Endothelial cell of umbilical vein (primary cell): ENCODE measurements at regions not wholly inside any gene's neighbourhood (a gene's known extent, or its start where the extent isn't known, plus 50 kb on each side); places are given as distances from the start of the nearest gene placed in this dataset.

Experiments
- BruUV-seq: library from RNA; stranded (reverse); fragments of 400-500 nt; replicated peaks from 2 replicates; lab custom pipeline; 2021; lab: Mats Ljungman, UMichigan
- CTCF ChIA-PET: fragments of 300-600, 350-600 bp; sonication (Branson Sonifier 250); formaldehyde crosslinking; loops from one replicate; lab custom pipeline; 2021; ENCODE audit warnings: antibody characterized with exemption, inconsistent platforms; lab: Charles Lee
- POLR2A ChIA-PET: fragments of 300-600, 350-600 bp; sonication (Branson Sonifier 250); formaldehyde crosslinking; loops from one replicate; lab custom pipeline; 2021; ENCODE audit warnings: antibody characterized with exemption, inconsistent platforms; lab: Charles Lee
- DNase-seq: peaks from one replicate; pipeline ENCODE4 v3.0.0-alpha.2; 2011; ENCODE audit warnings: low read depth, low spot score
- FAIRE-seq: peaks from 2 replicates; lab custom pipeline; 2011; peaks lifted over from hg19 to GRCh38; lab: Jason Lieb, UNC
- H2AFZ ChIP-seq: 2 replicates; pipeline ENCODE4 v1.6.0; 2012; ENCODE audit warnings: low read depth, low read length, control low read depth, inconsistent platforms
- H3K27ac ChIP-seq: 2 replicates; pipeline ENCODE4 v1.5.1; 2011; ENCODE audit warnings: low read depth, mild to moderate bottlenecking, control low read depth, low read length, moderate library complexity; ENCODE audit not compliant: insufficient read depth
- H3K27me3 ChIP-seq, 2 experiments: 2 replicates each; pipeline versions ENCODE4 v1.6.0 to v1.6.1; 2011; ENCODE audit warnings: low read length in 2 of 2, mixed read lengths in 1 of 2; ENCODE audit not compliant: control insufficient read depth in 2 of 2, insufficient read depth in 2 of 2
- H3K36me3 ChIP-seq, 2 experiments: 2 replicates in 1 of 2; 3 replicates in 1 of 2; pipeline ENCODE4 v1.5.1; 2011; ENCODE audit warnings: low read length in 2 of 2, mild to moderate bottlenecking in 1 of 2, moderate library complexity in 1 of 2; ENCODE audit not compliant: control insufficient read depth in 2 of 2, insufficient read depth in 2 of 2; ENCODE audit errors: extremely low read depth in 1 of 2
- H3K4me1 ChIP-seq: 3 replicates; pipeline ENCODE4 v1.5.1; 2011; ENCODE audit warnings: mild to moderate bottlenecking, low read length; ENCODE audit not compliant: control insufficient read depth, insufficient read depth; ENCODE audit errors: extremely low read depth
- H3K4me2 ChIP-seq: 2 replicates; pipeline ENCODE4 v1.6.1; 2011; ENCODE audit warnings: low read length, control low read depth, mixed read lengths; ENCODE audit not compliant: insufficient read depth
- H3K4me3 ChIP-seq, 3 experiments: fragments of 200-600 bp in 1 of 3; sonication (generic), shearing (Covaris generic) in 1 of 3; replicated peaks in 1 of 3; 2 replicates each; pipeline ENCODE4 v1.5.1; 2011 to 2016; ENCODE audit warnings: control low read depth in 3 of 3, low read length in 3 of 3, mild to moderate bottlenecking in 2 of 3, inconsistent platforms in 1 of 3, low read depth in 1 of 3, moderate library complexity in 1 of 3; ENCODE audit not compliant: insufficient read depth in 1 of 3
- H3K79me2 ChIP-seq: 2 replicates; pipeline ENCODE4 v1.6.0; 2012; ENCODE audit warnings: low read length, inconsistent platforms; ENCODE audit not compliant: control insufficient read depth, insufficient read depth
- H3K9ac ChIP-seq: replicated peaks from 2 replicates; pipeline ENCODE3; 2011; ENCODE audit warnings: low read length, control low read depth; ENCODE audit not compliant: insufficient read depth; ENCODE audit errors: extremely low read depth
- H3K9me1 ChIP-seq: replicated peaks from 3 replicates; pipeline ENCODE4 v1.6.0; 2011; ENCODE audit warnings: mild to moderate bottlenecking, low read length; ENCODE audit not compliant: control insufficient read depth, insufficient read depth; ENCODE audit errors: extremely low read depth
- H3K9me3 ChIP-seq: replicated peaks from 2 replicates; pipeline ENCODE4 v1.5.1; 2012; ENCODE audit warnings: low read length, inconsistent platforms; ENCODE audit not compliant: control insufficient read depth, insufficient read depth
- H4K20me1 ChIP-seq: replicated peaks from 2 replicates; pipeline ENCODE3; 2011; ENCODE audit warnings: mild to moderate bottlenecking, low read length; ENCODE audit not compliant: control insufficient read depth, insufficient read depth; ENCODE audit errors: extremely low read depth
- CTCF ChIP-seq, 2 donors: IDR thresholded peaks; 1 replicate in 1 of 2; 2 replicates in 1 of 2; pipeline ENCODE4 v1.5.1; 2011; ENCODE audit warnings: low read length in 2 of 2, mild to moderate bottlenecking in 2 of 2, moderate library complexity in 2 of 2, control low read depth in 1 of 2, inconsistent platforms in 1 of 2, low read depth in 1 of 2; ENCODE audit not compliant: insufficient read depth in 1 of 2; ENCODE audit errors: extremely low read depth in 1 of 2
- EZH2 ChIP-seq: IDR thresholded peaks from 2 replicates; pipeline ENCODE4 v1.6.1; 2012; ENCODE audit warnings: borderline replicate concordance, low read depth, mild to moderate bottlenecking, moderate library complexity, low read length, inconsistent platforms; ENCODE audit not compliant: severe bottlenecking
- FOS ChIP-seq: IDR thresholded peaks from 2 replicates; pipeline ENCODE4 v1.6.1; 2011; ENCODE audit warnings: mild to moderate bottlenecking, low read length, moderate library complexity, borderline replicate concordance; ENCODE audit not compliant: insufficient read depth
- GATA2 ChIP-seq: IDR thresholded peaks from 2 replicates; pipeline ENCODE4 v1.7.0; 2011; ENCODE audit warnings: low read depth, mild to moderate bottlenecking, moderate library complexity, mixed read lengths, low read length; ENCODE audit not compliant: insufficient read length, insufficient read depth
- JUN ChIP-seq: IDR thresholded peaks from 2 replicates; pipeline ENCODE4 v1.6.1; 2011; ENCODE audit warnings: borderline replicate concordance, low read depth; ENCODE audit not compliant: insufficient read length, insufficient read depth
- MAX ChIP-seq: IDR thresholded peaks from 2 replicates; pipeline ENCODE4 v1.6.1; 2011; ENCODE audit not compliant: insufficient read depth, insufficient read length
- MYC ChIP-seq: IDR thresholded peaks from one replicate; pipeline ENCODE4 v1.6.1; 2011; ENCODE audit warnings: mild to moderate bottlenecking, low read depth, low read length
- POLR2A ChIP-seq: IDR thresholded peaks from 2 replicates; pipeline ENCODE4 v1.6.1; 2012; ENCODE audit warnings: low read depth, mild to moderate bottlenecking, control low read depth, low read length
- POLR2AphosphoS5 ChIP-seq: IDR thresholded peaks from 2 replicates; pipeline ENCODE4 v1.6.1; 2012; ENCODE audit warnings: low read depth, mild to moderate bottlenecking, control low read depth, low read length, moderate library complexity; ENCODE audit not compliant: insufficient read depth
- dilution Hi-C: fragments of 300-500 bp; cut with MboI; formaldehyde crosslinking; loops from one replicate; pipeline ENCODE4 v1.15.0; 2019; ENCODE audit warnings: low sequenced_read_pairs; ENCODE audit not compliant: extremely low pct_ligation_motif_present
- intact Hi-C: fragments of 100-400 bp; cut with micrococcal nuclease; formaldehyde crosslinking; loops from one replicate; pipeline ENCODE4 v1.10.0; 2022

DNA sequence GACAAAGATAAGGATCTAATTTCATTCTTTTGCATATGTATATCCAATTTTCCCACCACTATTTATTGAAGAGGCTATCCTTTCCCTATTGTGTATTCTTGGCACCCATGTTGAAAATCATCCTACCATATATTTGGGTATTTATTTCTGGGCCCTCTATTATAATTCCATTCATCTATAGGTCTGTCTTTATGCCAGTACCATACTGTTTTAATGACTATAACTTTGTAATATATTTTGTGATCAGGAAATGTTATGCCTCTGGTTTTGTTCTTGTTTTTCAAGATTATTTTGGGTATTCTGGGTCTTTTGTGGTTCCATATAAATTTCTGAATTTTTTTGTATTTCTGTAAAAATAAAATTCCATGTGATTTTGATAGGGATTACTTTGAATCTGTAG, 347.6 kb upstream of the SULF2 start:
- Histone ChIP-seq H3K9me1 (no peaks in the 10 kb centered on the region), H3K79me2 (no peaks in the 10 kb centered on the region), H3K4me3 (no peak overlapping the region), H3K4me1 (no peaks in the 10 kb centered on the region), H3K36me3 (no peaks in the 10 kb centered on the region), H3K27ac (no peak overlapping the region), H3K9ac (no peak overlapping the region), H3K4me2 (no peak overlapping the region), H4K20me1 (no peaks in the 10 kb centered on the region), H3K9me3 (no peaks in the 10 kb centered on the region), H2AFZ (no peak overlapping the region), H3K27me3 (peaks cover 0 to 8% of the 10 kb centered on the region in 2 experiments)
- CTCF ChIA-PET = no interaction called here
- dilution Hi-C loops = no loop called here
- no peak for DNase-seq
- BruUV-seq = no TSS peak
- POLR2A ChIA-PET = no interaction called here
- no peak for TF ChIP-seq FOS
- TF ChIP-seq MAX = no peak
- TF ChIP-seq MYC = no peak
- TF ChIP-seq JUN = no peak
- TF ChIP-seq CTCF (IDR thresholded peaks at IDR 0.05; ENCODE audit: extremely low read depth in 1 of 2, insufficient read depth in 1 of 2, low read depth in 1 of 2, low read length in 2 of 2) = no peak
- intact Hi-C loops = no loop called here
- no peak for FAIRE-seq

DNA sequence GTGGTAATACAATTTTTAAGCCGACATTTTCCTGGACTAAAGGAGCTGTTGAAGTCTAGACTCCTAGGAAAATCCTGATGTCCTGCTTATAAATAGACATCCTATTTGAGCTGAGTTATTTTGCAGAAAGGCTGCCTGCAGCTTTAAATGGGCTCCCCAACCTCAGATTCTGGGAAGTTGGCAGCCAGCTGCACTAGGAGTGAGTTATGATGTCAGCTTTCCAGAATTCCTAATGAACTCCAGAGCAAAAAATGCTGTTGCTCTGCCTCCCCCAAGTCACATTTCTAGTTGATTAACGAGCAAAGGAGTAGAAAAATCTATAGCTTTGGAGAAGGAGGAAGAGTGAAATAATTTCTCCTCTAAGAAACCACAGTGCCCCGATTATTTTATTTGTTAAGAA, 346.3 kb upstream of the SULF2 start:
- FAIRE-seq = no peak
- no peak for DNase-seq
- Histone ChIP-seq H2AFZ (no peak overlapping the region), H3K9ac (no peak overlapping the region), H3K4me2 (no peak overlapping the region), H3K27ac (no peak overlapping the region), H3K27me3 (peaks cover 0 to 8% of the 10 kb centered on the region in 2 experiments), H3K79me2 (no peaks in the 10 kb centered on the region), H4K20me1 (no peaks in the 10 kb centered on the region), H3K9me3 (no peaks in the 10 kb centered on the region), H3K4me1 (no peaks in the 10 kb centered on the region), H3K9me1 (no peaks in the 10 kb centered on the region), H3K4me3 (no peak overlapping the region), H3K36me3 (no peaks in the 10 kb centered on the region)
- intact Hi-C loops = no loop called here
- ChIA-PET CTCF (no interaction called here), POLR2A (no interaction called here)
- TF ChIP-seq POLR2AphosphoS5 (no peak), FOS (no peak), MAX (no peak), MYC (no peak), CTCF (IDR thresholded peaks at IDR 0.05; ENCODE audit: extremely low read depth in 1 of 2, insufficient read depth in 1 of 2, low read depth in 1 of 2, low read length in 2 of 2) (no peak), EZH2 (no peak), POLR2A (no peak), GATA2 (no peak), JUN (no peak)
- dilution Hi-C loops = no loop called here
- no TSS peak for BruUV-seq
